ENCODE measurements at regions not wholly inside any gene's neighbourhood (a gene's known extent, or its start where the extent isn't known, plus 50 kb on each side); places are given as distances from the start of the nearest gene placed in this dataset.

DNA sequence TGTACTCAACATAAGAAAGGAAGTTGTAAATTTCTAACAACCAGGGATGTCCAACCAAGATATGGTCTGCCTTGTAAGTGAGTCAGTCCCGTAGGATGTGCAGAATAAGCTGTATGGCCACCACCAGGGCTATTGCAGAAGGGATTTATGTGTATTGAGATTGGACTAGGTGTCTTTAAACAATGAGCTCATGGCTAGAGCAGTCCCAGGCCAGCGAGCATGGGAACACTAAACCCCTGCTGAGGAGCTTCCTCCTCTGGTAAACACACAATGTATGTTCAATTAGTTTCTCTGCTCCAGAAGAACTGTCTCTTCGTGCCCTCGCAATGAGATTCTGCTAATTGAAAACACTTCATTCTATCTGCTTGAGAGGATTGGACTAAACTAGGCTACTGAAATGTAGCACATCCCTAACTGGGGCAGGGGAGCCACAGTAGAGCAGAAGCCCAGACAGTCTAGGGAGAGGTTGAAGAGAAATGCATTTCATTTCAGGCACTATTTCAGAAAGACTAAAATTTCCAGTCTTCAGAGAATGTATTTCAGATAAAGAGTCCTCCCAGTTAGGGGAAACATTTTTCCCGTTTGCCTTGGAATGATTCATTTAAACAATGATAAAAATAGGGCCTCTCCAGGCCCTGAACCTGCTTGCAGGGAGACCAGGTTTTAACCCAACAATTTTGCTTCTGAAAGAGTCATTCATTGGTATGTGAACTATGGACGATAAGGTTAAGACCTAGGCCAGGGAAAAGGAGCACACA, 154.7 kb downstream of the FAM114A2 start:
- no peak for TF ChIP-seq POLR2AphosphoS5 (IDR thresholded peaks at IDR 0.05)
- TF ChIP-seq, protein P1, sequence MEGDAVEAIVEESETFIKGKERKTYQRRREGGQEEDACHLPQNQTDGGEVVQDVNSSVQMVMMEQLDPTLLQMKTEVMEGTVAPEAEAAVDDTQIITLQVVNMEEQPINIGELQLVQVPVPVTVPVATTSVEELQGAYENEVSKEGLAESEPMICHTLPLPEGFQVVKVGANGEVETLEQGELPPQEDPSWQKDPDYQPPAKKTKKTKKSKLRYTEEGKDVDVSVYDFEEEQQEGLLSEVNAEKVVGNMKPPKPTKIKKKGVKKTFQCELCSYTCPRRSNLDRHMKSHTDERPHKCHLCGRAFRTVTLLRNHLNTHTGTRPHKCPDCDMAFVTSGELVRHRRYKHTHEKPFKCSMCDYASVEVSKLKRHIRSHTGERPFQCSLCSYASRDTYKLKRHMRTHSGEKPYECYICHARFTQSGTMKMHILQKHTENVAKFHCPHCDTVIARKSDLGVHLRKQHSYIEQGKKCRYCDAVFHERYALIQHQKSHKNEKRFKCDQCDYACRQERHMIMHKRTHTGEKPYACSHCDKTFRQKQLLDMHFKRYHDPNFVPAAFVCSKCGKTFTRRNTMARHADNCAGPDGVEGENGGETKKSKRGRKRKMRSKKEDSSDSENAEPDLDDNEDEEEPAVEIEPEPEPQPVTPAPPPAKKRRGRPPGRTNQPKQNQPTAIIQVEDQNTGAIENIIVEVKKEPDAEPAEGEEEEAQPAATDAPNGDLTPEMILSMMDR (IDR thresholded peaks at IDR 0.05), result no peak

All from sigmoid colon (tissue), 4 donors.